H9 (cell line): ENCODE measurements at regions not wholly inside any gene's neighbourhood (a gene's known extent, or its start where the extent isn't known, plus 50 kb on each side); places are given as distances from the start of the nearest gene placed in this dataset.

Experiments used
- DNase-seq: peaks from one replicate; pipeline ENCODE4 v3.0.0-alpha.2; 2017
- H2AFZ ChIP-seq: one replicate; pipeline ENCODE4 v1.6.1; 2013; ENCODE audit warnings: mild to moderate bottlenecking, low read length, control low read depth, moderate library complexity
- H2AK5ac ChIP-seq: 2 replicates; pipeline ENCODE4 v1.6.1; 2013; ENCODE audit warnings: low read length, control low read depth, mixed read lengths; ENCODE audit not compliant: insufficient read length
- H2BK120ac ChIP-seq: one replicate; pipeline ENCODE4 v1.6.1; 2013; ENCODE audit warnings: low read depth, mild to moderate bottlenecking, low read length, control low read depth, inconsistent platforms; ENCODE audit not compliant: poor library complexity, severe bottlenecking
- H2BK12ac ChIP-seq: 2 replicates; pipeline ENCODE4 v1.6.1; 2013; ENCODE audit warnings: low read length, control low read depth, mixed read lengths, low read depth; ENCODE audit not compliant: insufficient read length
- H2BK15ac ChIP-seq: 2 replicates; pipeline ENCODE4 v1.6.1; 2013; ENCODE audit warnings: low read depth, low read length, control low read depth
- H2BK20ac ChIP-seq: one replicate; pipeline ENCODE4 v1.6.1; 2013; ENCODE audit warnings: low read depth, mild to moderate bottlenecking, low read length, control low read depth, inconsistent platforms; ENCODE audit not compliant: poor library complexity, severe bottlenecking
- H2BK5ac ChIP-seq: 2 replicates; pipeline ENCODE4 v1.6.1; 2013; ENCODE audit warnings: low read length, control low read depth, mixed read lengths; ENCODE audit not compliant: insufficient read length
- H3K14ac ChIP-seq: 2 replicates; pipeline ENCODE4 v1.6.1; 2013; ENCODE audit warnings: low read length, control low read depth; ENCODE audit not compliant: insufficient read depth
- H3K18ac ChIP-seq: 2 replicates; pipeline ENCODE4 v1.6.1; 2013; ENCODE audit warnings: low read depth, mild to moderate bottlenecking, mixed read lengths, low read length, control low read depth; ENCODE audit not compliant: insufficient read length
- H3K23ac ChIP-seq: 2 replicates; pipeline ENCODE4 v1.6.1; 2013; ENCODE audit warnings: low read length, control low read depth, mixed read lengths, low read depth; ENCODE audit not compliant: insufficient read length
- H3K23me2 ChIP-seq: 2 replicates; pipeline ENCODE4 v1.6.1; 2013; ENCODE audit warnings: low read depth, mild to moderate bottlenecking, mixed read lengths, low read length, control low read depth; ENCODE audit not compliant: insufficient read length, poor library complexity, severe bottlenecking
- H3K27ac ChIP-seq: 2 replicates; pipeline ENCODE4 v1.5.1; 2013; ENCODE audit warnings: low read length, control low read depth, mixed read lengths, low read depth; ENCODE audit not compliant: insufficient read length
- H3K27me3 ChIP-seq: 2 replicates; pipeline ENCODE4 v1.6.1; 2013; ENCODE audit warnings: low read length, control low read depth, inconsistent platforms; ENCODE audit not compliant: insufficient read depth
- H3K4ac ChIP-seq: 2 replicates; pipeline ENCODE4 v1.6.1; 2013; ENCODE audit warnings: low read depth, mild to moderate bottlenecking, control low read depth, inconsistent platforms, low read length, moderate library complexity
- H3K4me1 ChIP-seq: 2 replicates; pipeline ENCODE4 v1.6.1; 2013; ENCODE audit warnings: low read length, control low read depth, inconsistent platforms; ENCODE audit not compliant: insufficient read depth
- H3K4me2 ChIP-seq: 2 replicates; pipeline ENCODE4 v1.6.1; 2013; ENCODE audit warnings: low read length, control low read depth, mixed read lengths; ENCODE audit not compliant: insufficient read length, insufficient read depth
- H3K56ac ChIP-seq: 2 replicates; pipeline ENCODE4 v1.6.1; 2013; ENCODE audit warnings: low read depth, mild to moderate bottlenecking, mixed read lengths, low read length, control low read depth; ENCODE audit not compliant: insufficient read length
- H3K79me1 ChIP-seq: 2 replicates; pipeline ENCODE4 v1.6.1; 2013; ENCODE audit warnings: low read depth, mild to moderate bottlenecking, moderate library complexity, low read length, control low read depth, inconsistent platforms; ENCODE audit not compliant: insufficient read depth, poor library complexity, severe bottlenecking
- H3K79me2 ChIP-seq: 2 replicates; pipeline ENCODE4 v1.6.1; 2013; ENCODE audit warnings: low read length, control low read depth, inconsistent platforms; ENCODE audit not compliant: insufficient read depth
- H3K9ac ChIP-seq: 2 replicates; pipeline ENCODE4 v1.6.1; 2013; ENCODE audit warnings: low read length, control low read depth, mixed read lengths; ENCODE audit not compliant: insufficient read length; ENCODE audit errors: extremely low read depth
- H3K9me3 ChIP-seq: one replicate; pipeline ENCODE4 v1.6.1; 2013; ENCODE audit warnings: low read depth, low read length, inconsistent platforms; ENCODE audit not compliant: control insufficient read depth
- H3T11ph ChIP-seq: one replicate; pipeline ENCODE4 v1.6.1; 2013; ENCODE audit warnings: mild to moderate bottlenecking, low read length, control low read depth, inconsistent platforms
- H4K20me1 ChIP-seq: one replicate; pipeline ENCODE4 v1.6.1; 2013; ENCODE audit not compliant: control insufficient read depth, insufficient read length, insufficient read depth
- H4K5ac ChIP-seq: 2 replicates; pipeline ENCODE4 v1.6.1; 2013; ENCODE audit warnings: low read depth, mild to moderate bottlenecking, mixed read lengths, low read length, control low read depth; ENCODE audit not compliant: insufficient read length
- H4K8ac ChIP-seq: replicated peaks from 2 replicates; pipeline ENCODE4 v1.6.1; 2013; ENCODE audit warnings: low read length, control low read depth, mixed read lengths, low read depth; ENCODE audit not compliant: insufficient read length
- H4K91ac ChIP-seq: 2 replicates; pipeline ENCODE4 v1.6.1; 2013; ENCODE audit warnings: low read depth, mild to moderate bottlenecking, moderate library complexity, mixed read lengths, low read length, control low read depth; ENCODE audit not compliant: insufficient read length
- H3K27ac Mint-ChIP-seq, 3 experiments: 2 replicates in 2 of 3; 3 replicates in 1 of 3; pipeline ENCODE4 v1.8.0; 2020 to 2021; ENCODE audit warnings: mixed read lengths in 3 of 3, mild to moderate bottlenecking in 1 of 3, moderate library complexity in 1 of 3
- H3K27me3 Mint-ChIP-seq: 2 replicates; pipeline ENCODE4 v1.8.0; 2021; ENCODE audit warnings: low read depth, mild to moderate bottlenecking, moderate library complexity, mixed read lengths
- H3K36me3 Mint-ChIP-seq, 3 experiments: 2 replicates in 2 of 3; 3 replicates in 1 of 3; pipeline ENCODE4 v1.8.0; 2020 to 2021; ENCODE audit warnings: low read depth in 3 of 3, mixed read lengths in 3 of 3; ENCODE audit not compliant: insufficient read depth in 1 of 3
- H3K4me1 Mint-ChIP-seq, 2 experiments: 2 replicates each; pipeline ENCODE4 v1.8.0; 2020; ENCODE audit warnings: mixed read lengths in 2 of 2
- H3K4me3 Mint-ChIP-seq, 2 experiments: 2 replicates in 1 of 2; 3 replicates in 1 of 2; pipeline ENCODE4 v1.8.0; 2020 to 2021; ENCODE audit warnings: mild to moderate bottlenecking in 2 of 2, mixed read lengths in 2 of 2, moderate library complexity in 1 of 2
- H3K9me3 Mint-ChIP-seq, 2 experiments: 2 replicates in 1 of 2; 3 replicates in 1 of 2; pipeline ENCODE4 v1.8.0; 2020; ENCODE audit warnings: mild to moderate bottlenecking in 2 of 2, mixed read lengths in 2 of 2, moderate library complexity in 1 of 2
- TF ChIP-seq, protein P1 (sequence below): fragments of 200-600 bp; sonication (generic); conservative IDR thresholded peaks from 3 replicates; pipeline ENCODE4 v1.8.0; 2021; ENCODE audit warnings: antibody characterized with exemption, mild to moderate bottlenecking

- Mint-ChIP-seq H3K4me3 (no peak overlapping the region), H3K27ac (no peak overlapping the region), H3K36me3 (peaks cover 4 to 11% (median 5%) of the 10 kb centered on the region in 3 experiments), H3K27me3 (peaks cover 1% of the 10 kb centered on the region), H3K4me1 (peaks cover 41 to 45% of the 10 kb centered on the region in 2 experiments), H3K9me3 (peaks cover 6 to 9% of the 10 kb centered on the region in 2 experiments)
- H3K14ac ChIP-seq = no peak overlapping the region
- no peak overlapping the region for H3K9ac ChIP-seq
- H3K9me3 ChIP-seq = no peaks in the 10 kb centered on the region
- no peak overlapping the region for H2BK5ac ChIP-seq
- H4K5ac ChIP-seq = no peak overlapping the region
- no peak overlapping the region for H2AK5ac ChIP-seq
- H3K23ac ChIP-seq = no peak overlapping the region
- no peak overlapping the region for H4K8ac ChIP-seq
- H3T11ph ChIP-seq = no peak overlapping the region
- no peak overlapping the region for H3K18ac ChIP-seq
- H3K4me1 ChIP-seq = peaks cover 7% of the 10 kb centered on the region; the same call in 1 of the 2 replicates
- H2BK15ac ChIP-seq = no peak overlapping the region
- no peak overlapping the region for H2BK20ac ChIP-seq
- TF ChIP-seq, protein P1, sequence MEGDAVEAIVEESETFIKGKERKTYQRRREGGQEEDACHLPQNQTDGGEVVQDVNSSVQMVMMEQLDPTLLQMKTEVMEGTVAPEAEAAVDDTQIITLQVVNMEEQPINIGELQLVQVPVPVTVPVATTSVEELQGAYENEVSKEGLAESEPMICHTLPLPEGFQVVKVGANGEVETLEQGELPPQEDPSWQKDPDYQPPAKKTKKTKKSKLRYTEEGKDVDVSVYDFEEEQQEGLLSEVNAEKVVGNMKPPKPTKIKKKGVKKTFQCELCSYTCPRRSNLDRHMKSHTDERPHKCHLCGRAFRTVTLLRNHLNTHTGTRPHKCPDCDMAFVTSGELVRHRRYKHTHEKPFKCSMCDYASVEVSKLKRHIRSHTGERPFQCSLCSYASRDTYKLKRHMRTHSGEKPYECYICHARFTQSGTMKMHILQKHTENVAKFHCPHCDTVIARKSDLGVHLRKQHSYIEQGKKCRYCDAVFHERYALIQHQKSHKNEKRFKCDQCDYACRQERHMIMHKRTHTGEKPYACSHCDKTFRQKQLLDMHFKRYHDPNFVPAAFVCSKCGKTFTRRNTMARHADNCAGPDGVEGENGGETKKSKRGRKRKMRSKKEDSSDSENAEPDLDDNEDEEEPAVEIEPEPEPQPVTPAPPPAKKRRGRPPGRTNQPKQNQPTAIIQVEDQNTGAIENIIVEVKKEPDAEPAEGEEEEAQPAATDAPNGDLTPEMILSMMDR = no peak
- H3K4me2 ChIP-seq = no peak overlapping the region
- H3K79me2 ChIP-seq = no peaks in the 10 kb centered on the region
- no peak overlapping the region for H2BK120ac ChIP-seq
- no peak overlapping the region for H4K91ac ChIP-seq
- H3K23me2 ChIP-seq = no peaks in the 10 kb centered on the region
- no peaks in the 10 kb centered on the region for H3K27me3 ChIP-seq
- no peaks in the 10 kb centered on the region for H4K20me1 ChIP-seq
- H2BK12ac ChIP-seq = no peak overlapping the region
- H3K27ac ChIP-seq = no peak overlapping the region
- H2AFZ ChIP-seq = no peak overlapping the region
- DNase-seq = no peak
- H3K79me1 ChIP-seq = no peaks in the 10 kb centered on the region
- no peak overlapping the region for H3K4ac ChIP-seq
- H3K56ac ChIP-seq = no peak overlapping the region
These were observed 301.0 kb downstream of the TTLL7 start for GRCh38 chr1:83697961-83698360.
